HG02610 (cell line): ENCODE measurements at regions not wholly inside any gene's neighbourhood (a gene's known extent, or its start where the extent isn't known, plus 50 kb on each side); places are given as distances from the start of the nearest gene placed in this dataset.

Experiments used
- ATAC-seq: cut with Tn5 transposase; IDR thresholded peaks from one replicate; pipeline ENCODE4 v1.9.1; 2021; ENCODE audit warnings: mild to moderate bottlenecking, moderate library complexity; ENCODE audit not compliant: unreplicated experiment

- ATAC-seq, result no peak
Observed at GRCh38 chr22:49536571-49537131, 291.0 kb downstream of the BRD1 start.

- no peak for ATAC-seq
Observed at GRCh38 chr22:49535527-49536125, 292.0 kb downstream of the BRD1 start.

- ATAC-seq, result no peak
Observed at GRCh38 chr22:49535126-49535525, 292.5 kb downstream of the BRD1 start.

- ATAC-seq, result no peak
Observed at GRCh38 chr22:49534386-49534785, 293.3 kb downstream of the BRD1 start.

GRCh38 chr22:49533886-49534285 lies 293.8 kb downstream of the BRD1 start:
- ATAC-seq, result no peak

GRCh38 chr22:49532869-49533802 lies 294.5 kb downstream of the BRD1 start:
- ATAC-seq, result no peak

- no peak for ATAC-seq
Observed at GRCh38 chr22:49531368-49531791, 296.3 kb downstream of the BRD1 start.

GRCh38 chr22:49530671-49531367 lies 296.9 kb downstream of the BRD1 start:
- ATAC-seq, result no peak

GRCh38 chr22:49528420-49528720 lies 299.3 kb downstream of the BRD1 start:
- ATAC-seq, result no peak

- no peak for ATAC-seq
Observed at GRCh38 chr22:49527611-49528419, 299.9 kb downstream of the BRD1 start.

GRCh38 chr22:49525801-49526535 lies 301.7 kb downstream of the BRD1 start:
- no peak for ATAC-seq

GRCh38 chr22:49525360-49525759 lies 302.3 kb downstream of the BRD1 start:
- no peak for ATAC-seq

- no peak for ATAC-seq
Observed at GRCh38 chr22:49524362-49524761, 303.3 kb downstream of the BRD1 start.

GRCh38 chr22:49523374-49524008 lies 304.2 kb downstream of the BRD1 start:
- no peak for ATAC-seq

- ATAC-seq, result no peak
Observed at GRCh38 chr22:49522582-49523373, 304.9 kb downstream of the BRD1 start.

- no peak for ATAC-seq
Observed at GRCh38 chr22:49521787-49522224, 305.9 kb downstream of the BRD1 start.

GRCh38 chr22:49519117-49519737 lies 308.4 kb downstream of the BRD1 start:
- no peak for ATAC-seq

- no peak for ATAC-seq
Observed at GRCh38 chr22:49518436-49518970, 309.2 kb downstream of the BRD1 start.
